Panc1 (cell line): ENCODE measurements at regions not wholly inside any gene's neighbourhood (a gene's known extent, or its start where the extent isn't known, plus 50 kb on each side); places are given as distances from the start of the nearest gene placed in this dataset.

ENCODE experiments used
- ATAC-seq: fragments of 200-7000 bp; cut with Tn5 transposase; 2 replicates; pipeline ENCODE4 v1.9.1; 2020; ENCODE audit warnings: mild to moderate bottlenecking, moderate library complexity
- BruUV-seq: library from RNA; stranded (reverse); fragments of 400-500 nt; replicated peaks from 2 replicates; lab custom pipeline; 2021; lab: Mats Ljungman, UMichigan
- CTCF ChIA-PET: fragments of 300-600 bp; sonication (Branson Sonifier 250); formaldehyde crosslinking; loops from one replicate; lab custom pipeline; 2022; ENCODE audit warnings: antibody characterized with exemption; lab: Charles Lee
- POLR2A ChIA-PET: fragments of 300-600 bp; sonication (Branson Sonifier 250); formaldehyde crosslinking; loops from one replicate; lab custom pipeline; 2022; ENCODE audit warnings: antibody characterized with exemption; lab: Charles Lee
- DNase-seq: peaks from one replicate; pipeline ENCODE4 v3.0.0-alpha.2; 2010; ENCODE audit warnings: low read depth, low spot score
- H3K27ac ChIP-seq: 2 replicates; pipeline ENCODE4 v1.5.1; 2011; ENCODE audit warnings: mild to moderate bottlenecking, low read length, inconsistent platforms
- H3K27me3 ChIP-seq: fragments of 200-500 bp; sonication (Bioruptor generic); 2 replicates; pipeline ENCODE4 v1.6.0; 2014; ENCODE audit warnings: low read length, inconsistent platforms; ENCODE audit not compliant: control insufficient read depth, insufficient read depth
- H3K36me3 ChIP-seq: fragments of 200-500 bp; sonication (Bioruptor generic); 2 replicates; pipeline ENCODE4 v1.5.1; 2014; ENCODE audit warnings: inconsistent platforms, mild to moderate bottlenecking, low read length, moderate library complexity; ENCODE audit not compliant: control insufficient read depth, insufficient read depth
- H3K4me1 ChIP-seq: 2 replicates; pipeline ENCODE4 v1.5.1; 2011; ENCODE audit warnings: inconsistent platforms, mild to moderate bottlenecking, low read length, moderate library complexity; ENCODE audit not compliant: control insufficient read depth, insufficient read depth
- H3K4me3 ChIP-seq, 2 experiments: 2 replicates each; pipeline ENCODE4 v1.5.1; 2011 to 2012; ENCODE audit warnings: low read depth in 2 of 2, low read length in 2 of 2, mild to moderate bottlenecking in 2 of 2, inconsistent platforms in 1 of 2, moderate library complexity in 1 of 2
- H3K9me3 ChIP-seq: fragments of 200-500 bp; sonication (Bioruptor generic); 2 replicates; pipeline ENCODE4 v1.5.1; 2014; ENCODE audit warnings: low read depth, mild to moderate bottlenecking, inconsistent platforms, low read length, moderate library complexity; ENCODE audit not compliant: control insufficient read depth, insufficient read depth
- POLR2AphosphoS5 ChIP-seq: IDR thresholded peaks from 2 replicates; pipeline ENCODE4 v1.6.1; 2012; ENCODE audit warnings: mild to moderate bottlenecking, low read depth, low read length, moderate library complexity
- REST ChIP-seq, 2 experiments: IDR thresholded peaks; 2 replicates each; pipeline ENCODE4 v1.6.1; 2011 to 2012; ENCODE audit warnings: low read depth in 2 of 2, control low read depth in 1 of 2, low read length in 1 of 2, mild to moderate bottlenecking in 1 of 2, moderate library complexity in 1 of 2; ENCODE audit not compliant: insufficient read depth in 1 of 2
- SIN3A ChIP-seq: IDR thresholded peaks from 2 replicates; pipeline ENCODE4 v1.6.1; 2012; ENCODE audit warnings: low read depth, mild to moderate bottlenecking, low read length, moderate library complexity, borderline replicate concordance; ENCODE audit not compliant: insufficient read depth
- TCF7L2 ChIP-seq: IDR thresholded peaks from 2 replicates; pipeline ENCODE4 v1.6.1; 2011; ENCODE audit warnings: mild to moderate bottlenecking, low read depth, low read length, inconsistent platforms
- in situ Hi-C: cut with HindIII; loops from 2 replicates; pipeline ENCODE4 v1.10.0; 2016; ENCODE audit warnings: low sequenced_read_pairs, low pct_unique_long_range_greater_than_20kb
- intact Hi-C: fragments of 100-400 bp; cut with micrococcal nuclease; formaldehyde crosslinking; loops from one replicate; pipeline ENCODE4 v1.10.0; 2022; ENCODE audit not compliant: unreplicated experiment
- TF ChIP-seq, protein P1 (sequence below): fragments of 450-650 bp; IDR thresholded peaks from 2 replicates; pipeline ENCODE4 v1.5.1; 2017; ENCODE audit warnings: mild to moderate bottlenecking

DNA sequence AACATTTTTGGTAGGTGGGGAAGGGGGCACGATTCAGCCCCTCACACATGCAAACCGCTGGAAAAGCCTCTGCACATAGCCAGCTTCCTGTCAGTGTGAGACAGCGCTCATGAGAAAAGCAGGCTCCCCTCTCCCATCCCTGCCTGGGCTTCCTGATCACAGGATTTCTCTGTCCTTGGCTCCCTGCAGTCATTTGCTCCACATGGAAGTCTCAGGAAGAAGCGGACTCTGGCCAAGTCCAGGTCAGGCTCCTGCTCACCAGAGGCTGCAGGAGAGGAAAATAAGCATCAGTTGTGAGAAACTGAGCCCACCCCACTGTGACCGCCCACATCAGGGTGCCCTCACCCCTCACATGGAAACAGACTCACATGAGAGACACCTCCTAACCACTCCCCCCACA lies 664.3 kb upstream of the TENM3 start:
- DNase-seq (no peak), ATAC-seq (no peak)
- POLR2A ChIA-PET = no interaction called here
- H3K4me3 ChIP-seq = no peak overlapping the region
- TF ChIP-seq REST (IDR thresholded peaks at IDR 0.05; ENCODE audit: insufficient read depth in 1 of 2, low read depth in 2 of 2, low read length in 1 of 2) (no peak), POLR2AphosphoS5 (no peak)
- TF ChIP-seq, protein P1, sequence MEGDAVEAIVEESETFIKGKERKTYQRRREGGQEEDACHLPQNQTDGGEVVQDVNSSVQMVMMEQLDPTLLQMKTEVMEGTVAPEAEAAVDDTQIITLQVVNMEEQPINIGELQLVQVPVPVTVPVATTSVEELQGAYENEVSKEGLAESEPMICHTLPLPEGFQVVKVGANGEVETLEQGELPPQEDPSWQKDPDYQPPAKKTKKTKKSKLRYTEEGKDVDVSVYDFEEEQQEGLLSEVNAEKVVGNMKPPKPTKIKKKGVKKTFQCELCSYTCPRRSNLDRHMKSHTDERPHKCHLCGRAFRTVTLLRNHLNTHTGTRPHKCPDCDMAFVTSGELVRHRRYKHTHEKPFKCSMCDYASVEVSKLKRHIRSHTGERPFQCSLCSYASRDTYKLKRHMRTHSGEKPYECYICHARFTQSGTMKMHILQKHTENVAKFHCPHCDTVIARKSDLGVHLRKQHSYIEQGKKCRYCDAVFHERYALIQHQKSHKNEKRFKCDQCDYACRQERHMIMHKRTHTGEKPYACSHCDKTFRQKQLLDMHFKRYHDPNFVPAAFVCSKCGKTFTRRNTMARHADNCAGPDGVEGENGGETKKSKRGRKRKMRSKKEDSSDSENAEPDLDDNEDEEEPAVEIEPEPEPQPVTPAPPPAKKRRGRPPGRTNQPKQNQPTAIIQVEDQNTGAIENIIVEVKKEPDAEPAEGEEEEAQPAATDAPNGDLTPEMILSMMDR = no peak
- no peaks in the 10 kb centered on the region for H3K36me3 ChIP-seq
- intact Hi-C loops = no loop called here
- H3K27me3 ChIP-seq = no peaks in the 10 kb centered on the region
- no peaks in the 10 kb centered on the region for H3K4me1 ChIP-seq
- in situ Hi-C loops = no loop called here
- CTCF ChIA-PET = no interaction called here
- no TSS peak for BruUV-seq
- no peak overlapping the region for H3K27ac ChIP-seq
- H3K9me3 ChIP-seq = no peaks in the 10 kb centered on the region

DNA sequence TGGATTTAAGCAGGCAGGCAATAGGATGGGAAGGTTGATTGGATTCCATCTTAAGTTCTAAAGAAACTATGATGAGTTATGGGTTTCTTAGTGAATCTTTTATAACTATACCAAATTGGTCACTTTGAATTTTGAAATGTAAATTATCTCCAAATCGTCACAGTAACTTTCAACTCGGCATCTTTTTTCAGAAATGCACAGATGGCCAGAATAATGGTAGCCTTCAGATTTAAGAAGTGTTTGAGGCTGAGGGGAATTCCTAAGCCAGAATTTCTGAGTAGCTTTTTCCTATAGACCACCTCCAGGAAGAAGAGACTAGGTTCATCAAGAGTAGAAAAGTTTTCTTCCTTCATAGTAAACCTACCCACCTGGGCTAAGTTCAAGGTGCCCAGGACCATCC lies 663.7 kb upstream of the TENM3 start:
- Histone ChIP-seq H3K27ac (no peak overlapping the region), H3K9me3 (no peaks in the 10 kb centered on the region), H3K4me3 (no peak overlapping the region), H3K4me1 (no peaks in the 10 kb centered on the region), H3K36me3 (no peaks in the 10 kb centered on the region), H3K27me3 (no peaks in the 10 kb centered on the region)
- ChIA-PET CTCF (no interaction called here), POLR2A (no interaction called here)
- no TSS peak for BruUV-seq
- DNase-seq = no peak
- intact Hi-C loops (no loop called here), in situ Hi-C loops (no loop called here)
- TF ChIP-seq SIN3A (no peak), TCF7L2 (no peak), REST (IDR thresholded peaks at IDR 0.05; ENCODE audit: insufficient read depth in 1 of 2, low read depth in 2 of 2, low read length in 1 of 2) (no peak), POLR2AphosphoS5 (no peak)
- TF ChIP-seq, protein P1 = no peak
- ATAC-seq = no peak
